ENCODE measurements at regions not wholly inside any gene's neighbourhood (a gene's known extent, or its start where the extent isn't known, plus 50 kb on each side); places are given as distances from the start of the nearest gene placed in this dataset.

DNA sequence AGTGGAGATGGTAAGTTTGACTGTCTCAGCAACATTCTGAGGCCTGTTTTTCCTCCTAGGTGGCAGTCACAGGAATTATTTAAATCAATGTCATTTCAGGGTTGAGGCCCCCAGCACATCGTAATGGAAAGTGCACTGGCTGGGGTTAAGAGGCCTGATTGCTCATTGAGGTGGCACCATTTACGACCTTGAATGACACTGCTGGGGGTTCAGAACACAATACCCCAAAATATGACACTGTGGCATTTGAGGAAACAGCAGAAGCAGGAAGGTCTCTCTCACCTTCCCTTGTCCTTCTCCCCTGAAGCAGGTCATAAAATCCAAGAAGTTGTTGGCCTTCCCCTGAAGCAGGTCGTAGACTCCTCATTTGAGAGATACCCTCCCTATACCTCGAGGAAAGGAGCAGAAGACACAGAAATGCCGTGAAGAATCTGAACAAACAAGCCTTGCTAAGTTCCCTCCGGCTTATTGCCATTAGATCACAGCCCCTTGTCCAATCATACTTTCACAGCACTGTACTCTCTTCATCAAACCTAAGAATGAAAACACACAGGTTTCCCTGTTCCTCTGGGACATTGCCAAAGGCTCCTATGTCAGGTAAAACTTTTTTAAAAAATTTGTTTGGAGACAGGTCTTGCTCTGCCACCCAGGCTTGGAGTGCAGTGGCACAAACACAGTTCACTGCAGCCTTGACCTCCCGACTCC, 71.3 kb downstream of the S1PR1 start:
- TF ChIP-seq, protein P1, sequence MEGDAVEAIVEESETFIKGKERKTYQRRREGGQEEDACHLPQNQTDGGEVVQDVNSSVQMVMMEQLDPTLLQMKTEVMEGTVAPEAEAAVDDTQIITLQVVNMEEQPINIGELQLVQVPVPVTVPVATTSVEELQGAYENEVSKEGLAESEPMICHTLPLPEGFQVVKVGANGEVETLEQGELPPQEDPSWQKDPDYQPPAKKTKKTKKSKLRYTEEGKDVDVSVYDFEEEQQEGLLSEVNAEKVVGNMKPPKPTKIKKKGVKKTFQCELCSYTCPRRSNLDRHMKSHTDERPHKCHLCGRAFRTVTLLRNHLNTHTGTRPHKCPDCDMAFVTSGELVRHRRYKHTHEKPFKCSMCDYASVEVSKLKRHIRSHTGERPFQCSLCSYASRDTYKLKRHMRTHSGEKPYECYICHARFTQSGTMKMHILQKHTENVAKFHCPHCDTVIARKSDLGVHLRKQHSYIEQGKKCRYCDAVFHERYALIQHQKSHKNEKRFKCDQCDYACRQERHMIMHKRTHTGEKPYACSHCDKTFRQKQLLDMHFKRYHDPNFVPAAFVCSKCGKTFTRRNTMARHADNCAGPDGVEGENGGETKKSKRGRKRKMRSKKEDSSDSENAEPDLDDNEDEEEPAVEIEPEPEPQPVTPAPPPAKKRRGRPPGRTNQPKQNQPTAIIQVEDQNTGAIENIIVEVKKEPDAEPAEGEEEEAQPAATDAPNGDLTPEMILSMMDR (IDR thresholded peaks at IDR 0.05), result no peak
- TF ChIP-seq EZH2phosphoT487 (IDR thresholded peaks at IDR 0.05) (no peak), EZH2 (IDR thresholded peaks at IDR 0.05) (no peak)

All from neural progenitor cell (in vitro differentiated cells).